B cell (primary cell): ENCODE measurements at regions not wholly inside any gene's neighbourhood (a gene's known extent, or its start where the extent isn't known, plus 50 kb on each side); places are given as distances from the start of the nearest gene placed in this dataset.

ENCODE experiments used
- CTCF ChIP-seq: fragments of 200-600 bp; IDR thresholded peaks from one replicate; pipeline ENCODE4 v1.8.0; 2022; ENCODE audit warnings: antibody characterized with exemption, mild to moderate bottlenecking
- EZH2 ChIP-seq: IDR thresholded peaks from 2 replicates; pipeline ENCODE4 v1.6.1; 2012; ENCODE audit warnings: borderline replicate concordance, low read depth, mild to moderate bottlenecking, moderate library complexity, low read length; ENCODE audit not compliant: insufficient read depth, poor library complexity, severe bottlenecking

GRCh38 chr21:35154788-35155187, 105.7 kb upstream of the RUNX1 start:
- TF ChIP-seq CTCF, result no peak
- TF ChIP-seq EZH2, result no peak
